ENCODE measurements at regions not wholly inside any gene's neighbourhood (a gene's known extent, or its start where the extent isn't known, plus 50 kb on each side); places are given as distances from the start of the nearest gene placed in this dataset.

GRCh38 chr6:119676961-119677360 is 327.4 kb upstream of the MAN1A1 start:
- Histone ChIP-seq H3T11ph (ENCODE audit: low read length) (no peak overlapping the region), H4K8ac (replicated peaks; ENCODE audit: insufficient read length, low read depth, low read length) (no peak overlapping the region), H4K91ac (ENCODE audit: insufficient read length, low read depth, low read length) (no peak overlapping the region), H3K18ac (ENCODE audit: insufficient read length, low read depth, low read length) (no peak overlapping the region), H2AFZ (ENCODE audit: low read length) (no peak overlapping the region), H3K9ac (ENCODE audit: extremely low read depth, insufficient read length, low read length) (no peak overlapping the region), H2BK120ac (ENCODE audit: low read depth, low read length, poor library complexity, severe bottlenecking) (no peak overlapping the region), H3K79me1 (ENCODE audit: insufficient read depth, low read depth, low read length, poor library complexity, severe bottlenecking) (no peaks in the 10 kb centered on the region), H3K23ac (ENCODE audit: insufficient read length, low read depth, low read length) (no peak overlapping the region), H2BK12ac (ENCODE audit: insufficient read length, low read depth, low read length) (no peak overlapping the region), H3K27ac (ENCODE audit: insufficient read length, low read depth, low read length) (no peak overlapping the region), H3K4ac (ENCODE audit: low read depth, low read length) (no peak overlapping the region), H4K5ac (ENCODE audit: insufficient read length, low read depth, low read length) (no peak overlapping the region), H3K9me3 (ENCODE audit: control insufficient read depth, low read depth, low read length) (no peaks in the 10 kb centered on the region), H3K27me3 (ENCODE audit: insufficient read depth, low read length) (no peaks in the 10 kb centered on the region), H3K23me2 (ENCODE audit: insufficient read length, low read depth, low read length, poor library complexity, severe bottlenecking) (no peaks in the 10 kb centered on the region), H3K4me2 (ENCODE audit: insufficient read depth, insufficient read length, low read length) (no peak overlapping the region), H3K4me1 (ENCODE audit: insufficient read depth, low read length) (peaks cover 4% of the 10 kb centered on the region; the same call in 1 of the 2 replicates), H4K20me1 (ENCODE audit: control insufficient read depth, insufficient read depth, insufficient read length) (no peaks in the 10 kb centered on the region), H2AK5ac (ENCODE audit: insufficient read length, low read length) (no peak overlapping the region), H3K56ac (ENCODE audit: insufficient read length, low read depth, low read length) (no peak overlapping the region), H3K79me2 (ENCODE audit: insufficient read depth, low read length) (no peaks in the 10 kb centered on the region), H2BK20ac (ENCODE audit: low read depth, low read length, poor library complexity, severe bottlenecking) (no peak overlapping the region), H3K14ac (ENCODE audit: insufficient read depth, low read length) (no peak overlapping the region), H2BK5ac (ENCODE audit: insufficient read length, low read length) (no peak overlapping the region), H2BK15ac (ENCODE audit: low read depth, low read length) (no peak overlapping the region)
- H3K9me3 Mint-ChIP-seq = no peaks in the 10 kb centered on the region
- no peaks in the 10 kb centered on the region for H3K36me3 Mint-ChIP-seq (ENCODE audit: insufficient read depth in 1 of 3, low read depth in 3 of 3)
- peaks cover 10 to 16% of the 10 kb centered on the region in 2 experiments for H3K4me1 Mint-ChIP-seq
- TF ChIP-seq CTCF (conservative IDR thresholded peaks at IDR 0.05) = no peak
- DNase-seq = no peak
- WGBS (ENCODE audit: extremely low coverage, insufficient read length, low lambda C conversion rate) = no CpG with 5 or more reads among the region's 4 CpGs
- no peak overlapping the region for H3K27ac Mint-ChIP-seq
- H3K4me3 Mint-ChIP-seq = no peak overlapping the region
- no peaks in the 10 kb centered on the region for H3K27me3 Mint-ChIP-seq (ENCODE audit: low read depth)

All from H9 (cell line).